ENCODE measurements at regions not wholly inside any gene's neighbourhood (a gene's known extent, or its start where the extent isn't known, plus 50 kb on each side); places are given as distances from the start of the nearest gene placed in this dataset.
A peak's percentile ranks its signal among the peaks of the same experiment; 100 is the strongest.

DNA sequence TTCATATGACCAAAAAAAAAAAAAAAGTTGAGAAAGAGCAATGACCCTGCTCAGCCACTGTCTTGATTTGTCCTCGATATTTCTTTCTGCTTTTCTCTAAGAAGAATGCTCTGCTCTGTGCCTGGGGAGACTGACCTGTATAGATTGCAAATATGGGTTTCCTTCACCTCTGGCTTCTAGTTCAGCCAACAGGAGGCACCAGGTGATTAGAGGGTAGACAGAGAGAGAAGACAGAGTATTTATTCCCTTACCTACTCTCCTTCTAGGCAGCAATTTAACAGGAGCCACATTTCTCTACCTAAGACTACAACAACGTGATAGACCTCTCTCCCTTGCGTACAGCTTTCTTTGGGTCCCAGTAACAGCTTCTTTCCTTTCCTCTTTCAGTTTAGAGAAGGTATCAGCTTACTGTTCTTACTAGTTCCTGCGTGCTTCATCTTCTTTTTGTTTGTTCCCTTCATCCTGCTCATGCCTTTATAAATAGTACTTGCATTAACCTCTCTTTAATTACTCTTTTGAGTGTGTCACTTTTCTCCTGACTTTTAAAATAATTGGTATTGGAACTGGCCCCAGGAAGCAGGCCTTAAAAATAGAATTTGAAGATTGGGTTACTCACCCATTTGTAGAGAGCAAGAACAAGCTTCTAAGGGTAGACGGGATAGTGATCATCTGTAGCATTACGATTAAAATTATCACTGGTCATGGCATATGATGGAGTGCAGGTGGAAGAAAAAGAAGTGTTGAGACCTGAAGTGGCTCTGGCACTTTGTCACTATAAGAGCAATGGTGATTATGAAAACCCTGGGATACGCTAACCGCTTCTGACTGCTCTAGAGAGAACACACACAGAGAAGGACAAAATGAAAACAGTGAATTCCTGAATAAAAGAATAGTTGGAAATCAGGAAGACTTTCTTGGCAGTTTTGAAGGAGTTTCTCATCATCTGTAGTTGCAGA lies 161.2 kb upstream of the FSTL4 start:
- DNase-seq (ENCODE audit: low read depth in 2 of 2) = no peak

DNA sequence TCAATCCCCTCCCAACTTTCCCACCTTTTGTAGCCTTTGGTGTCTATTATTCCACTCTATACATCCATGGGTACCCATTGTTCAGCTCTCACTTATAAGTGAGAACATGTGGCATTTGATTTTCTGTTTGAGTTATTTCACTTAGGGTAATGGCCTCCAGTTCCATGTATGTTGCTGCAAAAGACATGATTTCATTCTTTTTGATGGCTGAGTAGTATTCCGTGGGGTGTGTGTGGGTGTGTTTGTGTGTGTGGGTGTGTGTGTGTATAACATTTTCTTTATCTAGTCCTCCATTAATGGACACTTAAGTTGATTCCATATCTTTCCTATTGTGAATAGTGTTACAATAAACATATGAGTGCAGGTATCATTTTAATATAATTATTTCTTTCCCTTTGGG lies 157.5 kb upstream of the FSTL4 start:
- DNase-seq (ENCODE audit: low read depth in 2 of 2) = no peak

- no peak for DNase-seq (ENCODE audit: low read depth in 2 of 2)
These were observed 151.4 kb upstream of the FSTL4 start for GRCh38 chr5:133763744-133764143.

- DNase-seq (ENCODE audit: low read depth in 2 of 2) = no peak
These were observed 149.3 kb upstream of the FSTL4 start for GRCh38 chr5:133761632-133762031.

DNA sequence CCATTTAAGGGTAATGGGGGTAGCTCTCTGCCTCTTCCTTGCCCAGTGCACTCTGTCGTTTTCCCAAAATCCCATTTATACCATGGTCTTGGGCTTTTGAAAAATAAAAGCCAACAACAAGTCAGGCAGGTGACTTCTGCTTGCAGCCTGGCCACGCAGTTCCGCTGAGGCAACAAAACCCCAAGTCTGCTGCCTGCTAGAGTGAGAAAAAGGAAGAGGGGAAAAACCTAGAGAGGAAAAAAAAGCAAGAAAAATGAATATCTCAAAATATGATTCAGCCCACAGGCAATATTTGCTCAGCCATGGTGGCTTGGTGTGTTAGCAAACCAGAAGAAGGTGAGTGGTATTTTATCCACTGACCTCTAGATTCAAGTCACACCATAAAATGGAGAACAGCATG lies 148.2 kb upstream of the FSTL4 start:
- no peak for DNase-seq (ENCODE audit: low read depth in 2 of 2)

- DNase-seq (ENCODE audit: low read depth in 2 of 2) = no peak
These were observed 146.3 kb upstream of the FSTL4 start for GRCh38 chr5:133758641-133759040.

- no peak for DNase-seq (ENCODE audit: low read depth in 2 of 2)
These were observed 145.1 kb upstream of the FSTL4 start for GRCh38 chr5:133757396-133757945.

DNA sequence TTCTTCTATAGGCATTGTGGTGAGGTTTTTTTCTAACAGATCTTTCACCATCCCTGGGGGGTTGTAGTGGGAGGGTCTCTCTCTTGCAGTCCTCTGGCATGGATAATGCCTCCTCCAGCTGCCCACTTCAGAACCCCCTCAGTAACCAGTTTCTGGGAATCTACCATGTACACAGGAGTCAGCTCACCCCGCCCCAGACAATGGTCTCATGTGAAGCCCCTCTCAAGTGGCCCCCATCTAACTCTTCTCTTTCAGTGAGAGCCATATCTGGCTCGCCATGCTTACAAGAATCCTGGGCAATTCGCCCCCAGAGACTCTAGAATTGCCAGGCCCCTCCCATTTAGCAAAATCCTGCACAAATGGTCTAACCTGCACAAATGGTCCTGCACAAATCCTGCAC lies 144.4 kb upstream of the FSTL4 start:
- no peak for DNase-seq (ENCODE audit: low read depth in 2 of 2)

DNA sequence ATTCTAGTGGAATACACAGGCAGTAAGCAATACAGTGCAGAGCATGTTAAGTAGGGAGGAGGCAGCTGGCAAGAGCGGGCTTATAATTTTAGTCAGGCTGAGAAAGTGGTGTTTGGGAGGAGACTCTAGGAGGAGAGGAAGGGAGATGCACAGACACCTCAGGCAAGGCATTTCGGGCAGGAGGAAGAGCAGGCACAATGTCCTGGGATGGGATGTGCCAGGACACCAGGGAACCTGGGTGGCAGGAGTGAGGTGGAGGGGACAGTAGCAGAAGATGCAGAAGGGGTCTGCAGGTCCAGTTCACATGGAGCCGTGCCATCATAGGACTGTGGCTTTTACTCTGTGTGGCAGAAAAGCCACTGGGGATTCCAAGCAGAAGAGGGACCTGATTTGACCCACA lies 143.7 kb upstream of the FSTL4 start:
- DNase-seq (ENCODE audit: low read depth in 2 of 2) = no peak

DNA sequence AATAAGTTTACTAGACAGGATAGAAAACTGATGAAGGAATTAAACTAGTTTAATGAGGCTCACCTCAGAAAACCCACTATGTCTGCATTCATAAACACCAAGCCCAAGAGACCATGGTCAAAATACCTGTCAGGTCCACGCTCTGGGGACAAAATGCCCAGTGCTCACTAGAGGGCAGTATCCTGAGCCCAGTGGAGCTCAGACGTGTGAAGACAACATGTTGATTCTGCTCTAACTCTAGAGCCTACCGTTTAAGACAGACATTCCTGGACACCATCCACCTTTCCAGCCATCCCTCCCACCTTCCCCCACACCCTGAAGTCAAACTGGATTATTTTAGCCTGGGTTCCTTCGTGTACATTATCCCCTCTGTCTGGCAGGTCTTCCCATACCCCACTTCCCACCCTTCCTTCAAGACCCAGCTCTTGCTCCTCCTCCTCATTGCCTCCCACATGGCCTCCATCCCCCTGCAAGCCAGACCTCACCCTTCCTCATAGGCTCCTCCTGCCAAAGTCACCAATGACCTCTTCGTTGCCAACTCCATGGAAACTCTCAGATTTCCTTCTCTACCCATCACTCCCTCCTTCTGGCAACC lies 142.3 kb upstream of the FSTL4 start:
- DNase-seq (ENCODE audit: low read depth in 2 of 2) = peak in 1 of 2 donors; percentile 6

- DNase-seq (ENCODE audit: low read depth in 2 of 2) = no peak
These were observed 141.5 kb upstream of the FSTL4 start for GRCh38 chr5:133753856-133754255.

DNA sequence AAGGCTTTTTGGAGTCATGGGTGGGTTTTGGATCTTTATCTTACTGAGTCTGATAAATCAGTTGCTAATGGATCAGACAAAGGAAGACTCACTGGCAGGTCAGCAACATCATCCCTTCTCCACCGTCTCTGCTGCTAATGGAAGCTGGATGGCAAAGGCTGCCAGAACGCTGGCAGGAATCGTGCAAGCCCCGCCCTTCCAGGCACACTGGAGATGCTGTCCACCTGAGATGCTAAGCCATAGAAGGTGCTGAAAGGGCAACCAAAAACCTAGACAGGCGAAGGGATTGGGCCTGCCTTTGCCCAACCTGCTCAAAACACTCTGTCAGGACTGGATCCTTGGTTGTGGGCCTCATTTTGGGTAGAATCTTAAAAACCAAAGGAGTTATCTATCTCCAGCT lies 139.5 kb upstream of the FSTL4 start:
- no peak for DNase-seq (ENCODE audit: low read depth in 2 of 2)

DNA sequence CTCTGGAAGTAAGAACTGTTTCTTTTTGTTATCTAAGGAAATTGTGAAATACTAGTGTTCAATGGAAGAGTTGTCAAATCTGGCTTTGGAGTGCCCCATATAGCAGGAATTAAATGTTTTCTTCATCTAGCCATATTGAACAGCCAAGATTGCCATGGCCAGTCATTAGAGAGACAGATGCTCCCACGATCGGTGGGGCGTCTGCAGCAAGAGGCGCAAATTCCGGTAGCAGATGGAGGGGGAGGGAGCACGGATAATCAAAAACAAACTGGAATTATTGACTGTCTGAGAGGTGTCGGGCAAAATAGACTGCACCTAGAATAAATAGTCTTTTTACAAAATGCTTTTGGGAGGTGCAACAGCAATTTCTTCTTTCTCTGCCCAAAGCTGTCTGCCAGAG lies 139.1 kb upstream of the FSTL4 start:
- DNase-seq (ENCODE audit: low read depth in 2 of 2) = no peak

DNA sequence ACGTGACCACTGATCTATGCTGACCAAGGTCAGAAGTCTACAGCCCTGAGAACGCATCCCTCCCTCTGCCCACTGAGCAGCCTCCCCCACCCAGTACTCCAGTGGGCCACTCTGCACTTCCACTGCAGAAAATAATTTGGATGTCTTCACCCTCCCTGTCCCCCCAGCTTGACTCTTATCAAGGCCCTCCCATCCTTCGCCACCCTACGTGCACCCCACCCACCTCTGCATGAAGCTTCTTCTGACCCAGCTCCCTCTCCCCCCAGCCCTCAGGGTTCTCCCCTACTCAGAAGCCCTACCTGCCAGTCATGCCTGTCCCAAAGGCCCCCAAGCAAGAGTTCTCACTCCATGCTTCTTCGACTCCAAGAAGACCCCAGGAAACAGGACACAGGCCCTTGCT lies 138.5 kb upstream of the FSTL4 start:
- no peak for DNase-seq (ENCODE audit: low read depth in 2 of 2)

DNA sequence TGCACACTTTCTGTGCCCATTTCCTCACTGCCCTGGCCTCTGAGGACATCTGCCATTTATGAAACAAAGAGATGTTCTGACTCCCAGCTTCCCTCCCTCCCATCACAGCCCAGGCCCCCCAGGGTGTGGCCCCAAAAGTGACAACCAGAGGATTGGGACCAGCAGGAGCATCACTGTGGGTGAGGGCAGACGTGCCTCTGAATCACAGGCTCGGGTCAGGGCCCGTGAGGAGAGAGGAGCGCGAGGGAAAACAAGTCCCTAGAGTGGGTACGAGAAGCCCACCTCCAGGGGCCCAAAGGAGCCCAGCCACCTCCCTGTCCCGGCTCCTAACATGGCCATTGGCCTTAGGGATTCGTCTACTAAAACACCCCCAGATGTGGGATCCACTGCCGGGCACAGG lies 138.0 kb upstream of the FSTL4 start:
- DNase-seq (ENCODE audit: low read depth in 2 of 2) = no peak

DNA sequence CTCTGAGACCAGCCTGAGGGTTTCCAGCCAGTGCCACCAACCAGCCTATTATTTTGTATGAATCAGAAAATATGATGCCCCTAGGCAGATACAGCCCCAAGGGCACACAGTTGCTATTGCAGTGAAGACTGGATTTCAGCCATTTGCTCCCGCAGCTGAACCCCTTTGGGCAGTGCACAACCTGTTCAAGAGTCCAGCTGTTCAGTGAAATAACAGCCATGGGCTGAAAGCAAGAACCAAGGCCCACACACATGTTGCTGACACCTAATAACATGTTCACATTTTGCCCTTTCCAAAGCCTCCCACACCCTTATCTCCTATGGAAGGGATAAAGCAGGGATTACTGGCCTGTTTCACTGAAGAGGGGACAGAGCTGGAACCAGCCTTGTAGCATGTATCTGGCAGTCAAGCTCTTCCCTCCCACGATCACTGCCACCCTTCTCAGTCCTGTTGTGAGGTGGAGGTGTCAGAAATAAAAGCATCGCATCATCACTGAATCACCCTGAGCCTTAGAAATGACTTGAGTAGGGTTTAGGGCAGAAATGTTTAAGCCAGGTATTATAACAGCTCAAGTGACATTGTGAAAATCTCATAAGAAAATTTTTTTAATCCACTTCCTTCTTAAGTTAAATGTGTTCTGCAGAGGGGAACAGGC lies 137.1 kb upstream of the FSTL4 start:
- DNase-seq (ENCODE audit: low read depth in 2 of 2) = no peak

- DNase-seq (ENCODE audit: low read depth in 2 of 2) = peak; percentile 10 to 25
These were observed 134.5 kb upstream of the FSTL4 start for GRCh38 chr5:133746834-133747233.

DNA sequence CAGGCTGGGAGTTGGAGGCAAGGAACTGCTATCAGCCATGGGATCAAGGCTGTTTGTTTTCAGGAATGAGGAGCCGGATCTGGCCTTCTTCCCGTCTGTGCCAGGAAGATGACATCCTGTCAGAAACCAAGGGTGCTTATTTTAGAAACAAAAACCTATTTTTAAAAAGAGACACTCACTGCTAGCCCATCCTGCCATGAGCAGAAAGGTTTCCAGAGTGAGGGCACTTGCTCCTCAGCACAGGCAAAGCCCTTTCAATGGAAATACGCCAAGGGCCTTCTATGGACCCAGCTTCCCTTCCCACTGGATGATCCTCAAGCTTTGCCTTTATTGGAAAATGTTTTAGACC lies 132.6 kb upstream of the FSTL4 start:
- DNase-seq (ENCODE audit: low read depth in 2 of 2) = no peak

DNA sequence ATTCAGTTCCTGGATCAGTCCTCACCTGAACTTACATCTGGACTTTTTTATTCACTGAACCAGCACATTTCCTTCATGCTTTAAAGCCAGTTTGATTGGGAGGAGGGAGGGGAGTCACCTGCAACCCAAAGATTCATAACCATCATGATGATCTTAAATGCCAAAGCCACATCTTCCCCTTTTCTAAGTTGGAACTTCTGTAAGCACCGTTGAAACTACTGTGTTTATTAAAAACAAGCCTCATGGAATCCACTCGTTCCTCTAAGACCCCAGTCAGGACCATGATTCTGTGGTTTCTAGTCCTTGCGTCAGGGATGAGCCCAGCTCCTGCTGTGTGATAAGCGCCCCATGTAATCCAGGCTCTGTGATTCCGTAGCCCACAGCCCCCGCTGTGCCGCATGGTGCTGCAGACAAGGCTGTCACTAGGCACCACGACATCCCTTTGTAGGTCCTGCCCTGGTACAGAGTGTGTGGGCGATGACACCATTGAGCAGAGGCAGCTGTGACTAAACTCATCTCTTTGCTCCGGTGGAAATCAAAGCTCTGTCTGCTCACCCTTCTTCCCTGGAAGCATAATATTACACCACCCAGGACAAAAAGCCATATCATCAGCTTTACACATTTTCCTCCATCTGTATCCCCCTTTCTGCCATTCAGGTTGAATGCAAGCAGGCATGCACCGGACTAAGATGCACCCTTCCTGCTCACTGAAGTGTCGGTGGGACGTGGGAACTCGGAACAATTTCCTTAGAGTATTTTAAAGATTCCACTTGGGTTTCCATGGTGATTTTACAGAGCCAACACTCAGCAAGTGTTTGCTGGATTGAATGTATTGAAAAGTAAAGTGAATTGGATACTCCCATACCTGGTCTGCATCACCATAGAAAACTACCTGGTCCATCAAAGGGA lies 132.0 kb upstream of the FSTL4 start:
- DNase-seq (ENCODE audit: low read depth in 2 of 2) = no peak

GRCh38 chr5:133742431-133742988 lies 130.2 kb upstream of the FSTL4 start:
- DNase-seq (ENCODE audit: low read depth in 2 of 2) = no peak

- DNase-seq (ENCODE audit: low read depth in 2 of 2) = no peak
These were observed 129.5 kb upstream of the FSTL4 start for GRCh38 chr5:133741818-133742355.

Data from stimulated activated CD4-positive, alpha-beta T cell treated with anti-CD3 and anti-CD28 coated beads, Interleukin-15, amount 100 ng/mL, for 48 hours (primary cell).